ENCODE measurements at regions not wholly inside any gene's neighbourhood (a gene's known extent, or its start where the extent isn't known, plus 50 kb on each side); places are given as distances from the start of the nearest gene placed in this dataset.

GRCh38 chr15:47870956-47871625 is 153.8 kb downstream of the SEMA6D start:
- in situ Hi-C loops (cut with HindIII; ENCODE audit: low pct_unique_long_range_greater_than_20kb, low sequenced_read_pairs) (no loop called here), intact Hi-C loops (cut with micrococcal nuclease; ENCODE audit: unreplicated experiment) (no loop called here)
- H3K9me3 ChIP-seq (ENCODE audit: control insufficient read depth, insufficient read depth, low read depth, low read length), result no peaks in the 10 kb centered on the region
- no peak for ATAC-seq
- BruUV-seq (replicated peaks), result no TSS peak
- no peak for DNase-seq (ENCODE audit: low read depth, low spot score)
- no peak overlapping the region for H3K4me3 ChIP-seq (ENCODE audit: low read depth in 2 of 2, low read length in 2 of 2)
- ChIA-PET POLR2A (no interaction called here), CTCF (no interaction called here)
- no peak for TF ChIP-seq TCF7L2 (IDR thresholded peaks at IDR 0.05; ENCODE audit: low read depth, low read length)
- TF ChIP-seq POLR2AphosphoS5 (IDR thresholded peaks at IDR 0.05; ENCODE audit: low read depth, low read length), result no peak
- no peak for TF ChIP-seq REST (IDR thresholded peaks at IDR 0.05; ENCODE audit: insufficient read depth in 1 of 2, low read depth in 2 of 2, low read length in 1 of 2)
- no peak for TF ChIP-seq CTCF (IDR thresholded peaks at IDR 0.05)
- no peak for TF ChIP-seq SIN3A (IDR thresholded peaks at IDR 0.05; ENCODE audit: borderline replicate concordance, insufficient read depth, low read depth, low read length)
- H3K4me1 ChIP-seq (ENCODE audit: control insufficient read depth, insufficient read depth, low read length), result no peaks in the 10 kb centered on the region
- no peaks in the 10 kb centered on the region for H3K27me3 ChIP-seq (ENCODE audit: control insufficient read depth, insufficient read depth, low read length)
- H3K36me3 ChIP-seq (ENCODE audit: control insufficient read depth, insufficient read depth, low read length), result no peaks in the 10 kb centered on the region
- no peak overlapping the region for H3K27ac ChIP-seq (ENCODE audit: low read length)

- no peaks in the 10 kb centered on the region for H3K9me3 ChIP-seq (ENCODE audit: control insufficient read depth, insufficient read depth, low read depth, low read length)
- in situ Hi-C loops (cut with HindIII; ENCODE audit: low pct_unique_long_range_greater_than_20kb, low sequenced_read_pairs) (no loop called here), intact Hi-C loops (cut with micrococcal nuclease; ENCODE audit: unreplicated experiment) (no loop called here)
- H3K4me1 ChIP-seq (ENCODE audit: control insufficient read depth, insufficient read depth, low read length), result no peaks in the 10 kb centered on the region
- DNase-seq (ENCODE audit: low read depth, low spot score) (no peak), ATAC-seq (no peak)
- no peak for TF ChIP-seq POLR2AphosphoS5 (IDR thresholded peaks at IDR 0.05; ENCODE audit: low read depth, low read length)
- no peak for TF ChIP-seq SIN3A (IDR thresholded peaks at IDR 0.05; ENCODE audit: borderline replicate concordance, insufficient read depth, low read depth, low read length)
- TF ChIP-seq TCF7L2 (IDR thresholded peaks at IDR 0.05; ENCODE audit: low read depth, low read length), result no peak
- no peak for TF ChIP-seq CTCF (IDR thresholded peaks at IDR 0.05)
- TF ChIP-seq REST (IDR thresholded peaks at IDR 0.05; ENCODE audit: insufficient read depth in 1 of 2, low read depth in 2 of 2, low read length in 1 of 2), result no peak
- POLR2A ChIA-PET, result interaction anchor here (0.7 kb wide), 1 partner anchor 90 kb away, joined by 3 read pairs; no protein-coding TSS in a partner anchor
- CTCF ChIA-PET, result interaction anchor here (0.6 kb wide), 1 partner anchor 448 kb away, joined by 3 read pairs; no protein-coding TSS in a partner anchor
- no peak overlapping the region for H3K27ac ChIP-seq (ENCODE audit: low read length)
- BruUV-seq (replicated peaks), result no TSS peak
- H3K27me3 ChIP-seq (ENCODE audit: control insufficient read depth, insufficient read depth, low read length), result no peaks in the 10 kb centered on the region
- no peak overlapping the region for H3K4me3 ChIP-seq (ENCODE audit: low read depth in 2 of 2, low read length in 2 of 2)
- no peaks in the 10 kb centered on the region for H3K36me3 ChIP-seq (ENCODE audit: control insufficient read depth, insufficient read depth, low read length)
Measured at GRCh38 chr15:47872208-47872607, 154.9 kb downstream of the SEMA6D start.
